OCI-LY1 (cell line): ENCODE measurements at regions not wholly inside any gene's neighbourhood (a gene's known extent, or its start where the extent isn't known, plus 50 kb on each side); places are given as distances from the start of the nearest gene placed in this dataset.

Experiments used
- EZH2 ChIP-seq: fragments of 200-600 bp; sonication (generic), shearing (Covaris generic); IDR thresholded peaks from 2 replicates; pipeline ENCODE4 v1.8.0; 2017; ENCODE audit warnings: borderline replicate concordance, mixed run types, mild to moderate bottlenecking, antibody characterized with exemption, low read length, moderate library complexity, mixed read lengths
- TF ChIP-seq, protein P1 (sequence below): fragments of 200-600 bp; sonication (generic), shearing (Covaris generic); IDR thresholded peaks from 2 replicates; pipeline ENCODE4 v1.5.1; 2017; ENCODE audit warnings: mild to moderate bottlenecking, antibody characterized with exemption, low read length, moderate library complexity, mixed read lengths

DNA sequence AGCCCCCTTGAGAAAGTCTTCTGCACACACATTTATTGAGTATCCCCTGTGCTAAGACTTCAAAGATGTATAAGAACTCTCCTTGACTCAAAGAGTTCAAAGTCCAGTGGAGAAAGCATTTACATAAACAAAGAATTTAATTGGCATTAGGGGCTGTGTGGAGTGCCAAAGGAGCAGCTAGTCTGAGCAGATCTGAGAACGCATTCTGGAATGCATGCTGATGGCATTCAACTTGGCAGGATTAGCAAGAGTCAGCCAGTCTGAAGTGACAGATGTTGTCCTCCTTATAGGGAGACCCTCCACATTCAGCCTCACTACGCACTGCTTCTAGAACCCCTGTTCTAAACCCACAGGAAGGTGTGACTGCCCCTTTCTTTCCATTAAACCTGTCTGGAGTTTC, 191.5 kb downstream of the RAD51AP2 start:
- TF ChIP-seq, protein P1, sequence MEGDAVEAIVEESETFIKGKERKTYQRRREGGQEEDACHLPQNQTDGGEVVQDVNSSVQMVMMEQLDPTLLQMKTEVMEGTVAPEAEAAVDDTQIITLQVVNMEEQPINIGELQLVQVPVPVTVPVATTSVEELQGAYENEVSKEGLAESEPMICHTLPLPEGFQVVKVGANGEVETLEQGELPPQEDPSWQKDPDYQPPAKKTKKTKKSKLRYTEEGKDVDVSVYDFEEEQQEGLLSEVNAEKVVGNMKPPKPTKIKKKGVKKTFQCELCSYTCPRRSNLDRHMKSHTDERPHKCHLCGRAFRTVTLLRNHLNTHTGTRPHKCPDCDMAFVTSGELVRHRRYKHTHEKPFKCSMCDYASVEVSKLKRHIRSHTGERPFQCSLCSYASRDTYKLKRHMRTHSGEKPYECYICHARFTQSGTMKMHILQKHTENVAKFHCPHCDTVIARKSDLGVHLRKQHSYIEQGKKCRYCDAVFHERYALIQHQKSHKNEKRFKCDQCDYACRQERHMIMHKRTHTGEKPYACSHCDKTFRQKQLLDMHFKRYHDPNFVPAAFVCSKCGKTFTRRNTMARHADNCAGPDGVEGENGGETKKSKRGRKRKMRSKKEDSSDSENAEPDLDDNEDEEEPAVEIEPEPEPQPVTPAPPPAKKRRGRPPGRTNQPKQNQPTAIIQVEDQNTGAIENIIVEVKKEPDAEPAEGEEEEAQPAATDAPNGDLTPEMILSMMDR: no peak
- TF ChIP-seq EZH2: no peak
